HEK293T (cell line): ENCODE measurements at regions not wholly inside any gene's neighbourhood (a gene's known extent, or its start where the extent isn't known, plus 50 kb on each side); places are given as distances from the start of the nearest gene placed in this dataset.

Source experiments
- ARNT ChIP-seq: fragments of 450-650 bp; IDR thresholded peaks from 2 replicates; pipeline ENCODE4 v1.6.1; 2017; ENCODE audit warnings: mild to moderate bottlenecking
- BHLHE40 ChIP-seq: fragments of 450-650 bp; IDR thresholded peaks from 2 replicates; pipeline ENCODE4 v1.6.1; 2016; ENCODE audit warnings: mild to moderate bottlenecking, moderate library complexity, borderline replicate concordance
- FOXA1 ChIP-seq: fragments of 450-650 bp; IDR thresholded peaks from 2 replicates; pipeline ENCODE4 v1.6.1; 2016; ENCODE audit warnings: mild to moderate bottlenecking
- FOXK2 ChIP-seq: fragments of 450-650 bp; IDR thresholded peaks from 2 replicates; pipeline ENCODE4 v1.6.1; 2016; ENCODE audit warnings: mild to moderate bottlenecking
- FOXM1 ChIP-seq: fragments of 450-650 bp; IDR thresholded peaks from 2 replicates; pipeline ENCODE4 v1.6.1; 2017; ENCODE audit warnings: mild to moderate bottlenecking, borderline replicate concordance
- LEF1 ChIP-seq: fragments of 450-650 bp; IDR thresholded peaks from 2 replicates; pipeline ENCODE4 v1.6.1; 2017; ENCODE audit warnings: mild to moderate bottlenecking, borderline replicate concordance
- NFRKB ChIP-seq: fragments of 450-650 bp; IDR thresholded peaks from 2 replicates; pipeline ENCODE4 v1.6.1; 2016; ENCODE audit warnings: mild to moderate bottlenecking, moderate library complexity
- SP1 ChIP-seq: fragments of 450-650 bp; IDR thresholded peaks from 2 replicates; pipeline ENCODE4 v1.6.1; 2017
- SUZ12 ChIP-seq: fragments of 450-650 bp; IDR thresholded peaks from 2 replicates; pipeline ENCODE4 v1.6.1; 2016; ENCODE audit warnings: mild to moderate bottlenecking
- ZNF384 ChIP-seq: fragments of 450-650 bp; IDR thresholded peaks from 2 replicates; pipeline ENCODE4 v1.6.1; 2016
- TF ChIP-seq, protein P1 (sequence below): fragments of 450-650 bp; IDR thresholded peaks from 2 replicates; pipeline ENCODE4 v1.6.1; 2016

DNA sequence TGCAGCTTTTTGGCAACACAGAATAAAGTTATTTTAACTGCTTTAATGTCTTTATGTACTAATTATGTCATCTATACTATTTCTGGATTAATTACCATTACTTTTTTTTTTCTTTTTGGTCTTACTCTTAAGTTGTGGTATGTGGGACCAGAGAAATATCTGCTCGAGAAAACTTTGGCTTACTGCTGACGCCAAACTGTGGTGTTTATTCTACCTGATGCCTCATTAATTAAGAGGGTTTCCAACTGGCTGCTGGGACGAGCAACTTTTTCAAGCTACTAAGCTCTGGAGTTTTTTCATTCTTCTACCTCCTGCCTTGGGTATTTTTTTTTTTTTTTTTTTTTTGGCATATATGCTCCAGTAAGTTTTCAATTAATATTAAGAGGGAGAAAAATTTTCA, 1257.5 kb downstream of the FSCB start:
- TF ChIP-seq SP1 (no peak), ZNF384 (no peak), ARNT (no peak), NFRKB (no peak), FOXK2 (no peak), BHLHE40 (no peak), SUZ12 (no peak), LEF1 (no peak), FOXM1 (no peak), FOXA1 (no peak)
- TF ChIP-seq, protein P1, sequence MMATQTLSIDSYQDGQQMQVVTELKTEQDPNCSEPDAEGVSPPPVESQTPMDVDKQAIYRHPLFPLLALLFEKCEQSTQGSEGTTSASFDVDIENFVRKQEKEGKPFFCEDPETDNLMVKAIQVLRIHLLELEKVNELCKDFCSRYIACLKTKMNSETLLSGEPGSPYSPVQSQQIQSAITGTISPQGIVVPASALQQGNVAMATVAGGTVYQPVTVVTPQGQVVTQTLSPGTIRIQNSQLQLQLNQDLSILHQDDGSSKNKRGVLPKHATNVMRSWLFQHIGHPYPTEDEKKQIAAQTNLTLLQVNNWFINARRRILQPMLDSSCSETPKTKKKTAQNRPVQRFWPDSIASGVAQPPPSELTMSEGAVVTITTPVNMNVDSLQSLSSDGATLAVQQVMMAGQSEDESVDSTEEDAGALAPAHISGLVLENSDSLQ: no peak
